Mesodermal cell (in vitro differentiated cells): ENCODE measurements at regions not wholly inside any gene's neighbourhood (a gene's known extent, or its start where the extent isn't known, plus 50 kb on each side); places are given as distances from the start of the nearest gene placed in this dataset.
"Not testable (repeated sequence)": the region's sequence is repeated elsewhere in the genome, so short reads cannot be mapped to it uniquely, and the experiment has no call there.

Experiments used
- H3K27ac ChIP-seq: 2 replicates; pipeline ENCODE4 v1.7.0; 2013; ENCODE audit warnings: mild to moderate bottlenecking, low read depth, low read length, moderate library complexity; ENCODE audit not compliant: severe bottlenecking
- H3K36me3 ChIP-seq: 2 replicates; pipeline ENCODE4 v1.7.1; 2013; ENCODE audit warnings: mild to moderate bottlenecking, low read length, moderate library complexity; ENCODE audit not compliant: control insufficient read depth, insufficient read depth
- H3K4me1 ChIP-seq: one replicate; pipeline ENCODE4 v1.7.1; 2013; ENCODE audit warnings: mild to moderate bottlenecking, low read length; ENCODE audit not compliant: insufficient read depth, control insufficient read depth, poor library complexity, severe bottlenecking
- H3K4me3 ChIP-seq: 2 replicates; pipeline ENCODE4 v1.7.0; 2013; ENCODE audit warnings: low read length, control low read depth, mild to moderate bottlenecking; ENCODE audit not compliant: insufficient read depth, poor library complexity, severe bottlenecking; ENCODE audit errors: extremely low read depth
- H3K9me3 ChIP-seq: 2 replicates; pipeline ENCODE4 v1.7.1; 2013; ENCODE audit warnings: mild to moderate bottlenecking, low read length, moderate library complexity; ENCODE audit not compliant: control insufficient read depth
- WGBS, 2 experiments: methylation state at CpG; one replicate each; pipeline ENCODE4 v1.1.5; 2013; ENCODE audit warnings: missing lambda C conversion rate in 2 of 2; ENCODE audit not compliant: insufficient coverage in 2 of 2; 5-methylcytosine and 5-hydroxymethylcytosine counted together

- Histone ChIP-seq H3K4me1 (peaks cover 16% of the 10 kb centered on the region), H3K36me3 (no peaks in the 10 kb centered on the region), H3K9me3 (no peaks in the 10 kb centered on the region), H3K27ac (no peak overlapping the region), H3K4me3 (no peak overlapping the region)
- 30 to 38% methylated on average over 1 of the region's 1 CpG for WGBS, 2 experiments
Measured at GRCh38 chr1:118302145-118302544, 117.1 kb upstream of the SPAG17 start.

- H3K4me3 ChIP-seq, result no peak overlapping the region
- peak overlapping the region; percentile 39 for H3K27ac ChIP-seq
- H3K9me3 ChIP-seq, result no peaks in the 10 kb centered on the region
- peaks cover 22% of the 10 kb centered on the region for H3K4me1 ChIP-seq
- H3K36me3 ChIP-seq, result no peaks in the 10 kb centered on the region
Measured at GRCh38 chr1:118300808-118301207, 115.8 kb upstream of the SPAG17 start.

GRCh38 chr1:118298397-118298796 lies 113.4 kb upstream of the SPAG17 start:
- Histone ChIP-seq H3K4me1 (peaks cover 38% of the 10 kb centered on the region), H3K4me3 (no peak overlapping the region), H3K27ac (no peak overlapping the region), H3K9me3 (no peaks in the 10 kb centered on the region), H3K36me3 (no peaks in the 10 kb centered on the region)
- WGBS, 2 experiments, result 79 to 90% methylated on average over 4 to 5 of the region's 5 CpGs

- Histone ChIP-seq H3K27ac (no peak overlapping the region), H3K9me3 (no peaks in the 10 kb centered on the region), H3K4me1 (peaks cover 32% of the 10 kb centered on the region), H3K36me3 (no peaks in the 10 kb centered on the region), H3K4me3 (no peak overlapping the region)
Measured at GRCh38 chr1:118297521-118297920, 112.5 kb upstream of the SPAG17 start.

- WGBS, 2 experiments, result 80 to 86% methylated on average over 4 of the region's 6 CpGs
- no peak overlapping the region for H3K4me3 ChIP-seq
- H3K27ac ChIP-seq, result peak overlapping the region; percentile 80
- no peaks in the 10 kb centered on the region for H3K36me3 ChIP-seq
- peaks cover 27% of the 10 kb centered on the region for H3K4me1 ChIP-seq
- no peaks in the 10 kb centered on the region for H3K9me3 ChIP-seq
Measured at GRCh38 chr1:118294875-118295642, 110.0 kb upstream of the SPAG17 start.

GRCh38 chr1:118291661-118292060 lies 106.6 kb upstream of the SPAG17 start:
- Histone ChIP-seq H3K4me1 (peaks cover 33% of the 10 kb centered on the region), H3K36me3 (no peaks in the 10 kb centered on the region), H3K27ac (no peak overlapping the region), H3K9me3 (no peaks in the 10 kb centered on the region), H3K4me3 (no peak overlapping the region)
- 82 to 85% methylated on average over 3 to 6 of the region's 6 CpGs for WGBS, 2 experiments

- Histone ChIP-seq H3K4me1 (peaks cover 24% of the 10 kb centered on the region), H3K27ac (no peak overlapping the region), H3K4me3 (no peak overlapping the region), H3K9me3 (no peaks in the 10 kb centered on the region), H3K36me3 (no peaks in the 10 kb centered on the region)
- WGBS, 2 experiments, result 87 to 97% methylated on average over 5 of the region's 6 CpGs
Measured at GRCh38 chr1:118290571-118290970, 105.5 kb upstream of the SPAG17 start.

- no peaks in the 10 kb centered on the region for H3K9me3 ChIP-seq
- H3K36me3 ChIP-seq, result no peaks in the 10 kb centered on the region
- no peak overlapping the region for H3K27ac ChIP-seq
- WGBS, 2 experiments, result 93 to 96% methylated on average over 4 of the region's 4 CpGs
- peaks cover 19% of the 10 kb centered on the region for H3K4me1 ChIP-seq
- H3K4me3 ChIP-seq, result no peak overlapping the region
Measured at GRCh38 chr1:118290046-118290445, 105.0 kb upstream of the SPAG17 start.

GRCh38 chr1:118280656-118281055 lies 95.6 kb upstream of the SPAG17 start:
- H3K4me3 ChIP-seq, H3K36me3 ChIP-seq, H3K9me3 ChIP-seq, H3K4me1 ChIP-seq, H3K27ac ChIP-seq: not testable (repeated sequence)
- WGBS, 2 experiments, result 92 to 100% methylated on average over 6 to 9 of the region's 10 CpGs

- Histone ChIP-seq H3K4me1 (no peaks in the 10 kb centered on the region), H3K27ac (no peak overlapping the region), H3K4me3 (no peak overlapping the region), H3K9me3 (no peaks in the 10 kb centered on the region), H3K36me3 (no peaks in the 10 kb centered on the region)
- 61 to 81% methylated on average over 3 to 4 of the region's 8 CpGs for WGBS, 2 experiments
Measured at GRCh38 chr1:118275472-118276115, 90.6 kb upstream of the SPAG17 start.

GRCh38 chr1:118272884-118273283 lies 87.9 kb upstream of the SPAG17 start:
- H3K4me3 ChIP-seq, result no peak overlapping the region
- no peaks in the 10 kb centered on the region for H3K36me3 ChIP-seq
- 86 to 89% methylated on average over 1 to 3 of the region's 5 CpGs for WGBS, 2 experiments
- no peaks in the 10 kb centered on the region for H3K4me1 ChIP-seq
- H3K9me3 ChIP-seq, result no peaks in the 10 kb centered on the region
- no peak overlapping the region for H3K27ac ChIP-seq
